SK-N-MC (cell line): ENCODE measurements at regions not wholly inside any gene's neighbourhood (a gene's known extent, or its start where the extent isn't known, plus 50 kb on each side); places are given as distances from the start of the nearest gene placed in this dataset.

ENCODE experiments used
- DNase-seq: peaks from one replicate; pipeline ENCODE4 v3.0.0-alpha.2; 2011; ENCODE audit warnings: low read depth, low spot score
- H3K27ac ChIP-seq: fragments of 200-600 bp; sonication (generic); 2 replicates; pipeline ENCODE4 v1.5.1; 2016; ENCODE audit warnings: mixed run types
- H3K36me3 ChIP-seq: fragments of 200-600 bp; sonication (generic); 2 replicates; pipeline ENCODE4 v1.6.1; 2017; ENCODE audit warnings: antibody characterized with exemption, low read length, mixed read lengths; ENCODE audit not compliant: insufficient read depth
- H3K4me3 ChIP-seq: fragments of 200-600 bp; sonication (generic); 2 replicates; pipeline ENCODE4 v1.5.1; 2016
- H3K9ac ChIP-seq: fragments of 200-600 bp; sonication (generic); 2 replicates; pipeline ENCODE4 v1.8.0; 2017; ENCODE audit warnings: mixed run types, mixed read lengths; ENCODE audit not compliant: insufficient read length
- H3K9me3 ChIP-seq: fragments of 200-600 bp; sonication (generic); 2 replicates; pipeline ENCODE4 v1.6.1; 2017; ENCODE audit warnings: low read depth, mild to moderate bottlenecking, antibody characterized with exemption, low read length, moderate library complexity, mixed read lengths
- EZH2 ChIP-seq: fragments of 200-600 bp; sonication (generic); IDR thresholded peaks from one replicate; pipeline ENCODE4 v1.6.1; 2017; ENCODE audit warnings: antibody characterized with exemption
- FOXP2 ChIP-seq: optimal IDR thresholded peaks from 2 replicates; pipeline ENCODE3; 2011; ENCODE audit warnings: mild to moderate bottlenecking, moderate library complexity; ENCODE audit not compliant: insufficient read depth; ENCODE audit errors: extremely low read length, control extremely low read depth
- POLR2AphosphoS5 ChIP-seq: IDR thresholded peaks from 2 replicates; pipeline ENCODE4 v1.6.1; 2012; ENCODE audit warnings: mild to moderate bottlenecking, low read depth, low read length, borderline replicate concordance

DNA sequence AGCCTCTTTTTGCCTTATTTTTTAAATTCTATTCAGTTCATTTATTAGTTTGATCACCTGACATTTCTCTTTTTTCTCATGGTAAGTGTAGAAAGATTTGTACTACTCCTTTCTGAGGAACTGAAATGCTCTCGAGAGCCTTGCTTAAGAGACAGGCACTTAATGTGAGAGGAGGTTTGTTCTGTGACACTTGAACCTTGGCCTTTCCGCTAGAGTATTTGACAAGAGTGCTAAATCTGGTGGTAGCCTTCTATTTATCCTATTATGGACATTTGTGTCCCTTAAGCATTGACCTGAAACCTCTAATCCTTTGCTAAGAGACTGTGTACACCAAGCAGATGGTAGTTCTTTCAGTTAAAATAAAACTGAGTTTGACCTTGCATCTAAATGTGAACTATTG lies 805.0 kb upstream of the PTPRD start:
- H3K9me3 ChIP-seq: no peaks in the 10 kb centered on the region
- H3K27ac ChIP-seq: no peak overlapping the region
- TF ChIP-seq POLR2AphosphoS5: no peak
- no peak for DNase-seq
- no peaks in the 10 kb centered on the region for H3K36me3 ChIP-seq
- no peak overlapping the region for H3K4me3 ChIP-seq
- no peak overlapping the region for H3K9ac ChIP-seq

- no peaks in the 10 kb centered on the region for H3K36me3 ChIP-seq
- DNase-seq: no peak
- no peaks in the 10 kb centered on the region for H3K9me3 ChIP-seq
- no peak overlapping the region for H3K27ac ChIP-seq
- H3K4me3 ChIP-seq: no peak overlapping the region
- no peak overlapping the region for H3K9ac ChIP-seq
- no peak for TF ChIP-seq FOXP2
- TF ChIP-seq POLR2AphosphoS5: no peak
- no peak for TF ChIP-seq EZH2
Measured at GRCh38 chr9:11431490-11431889, 818.7 kb upstream of the PTPRD start.

- no peaks in the 10 kb centered on the region for H3K9me3 ChIP-seq
- TF ChIP-seq POLR2AphosphoS5 (no peak), FOXP2 (no peak), EZH2 (no peak)
- H3K36me3 ChIP-seq: no peaks in the 10 kb centered on the region
- DNase-seq: no peak
- H3K9ac ChIP-seq: no peak overlapping the region
- H3K4me3 ChIP-seq: no peak overlapping the region
- H3K27ac ChIP-seq: no peak overlapping the region
Measured at GRCh38 chr9:11432361-11432760, 819.6 kb upstream of the PTPRD start.

DNA sequence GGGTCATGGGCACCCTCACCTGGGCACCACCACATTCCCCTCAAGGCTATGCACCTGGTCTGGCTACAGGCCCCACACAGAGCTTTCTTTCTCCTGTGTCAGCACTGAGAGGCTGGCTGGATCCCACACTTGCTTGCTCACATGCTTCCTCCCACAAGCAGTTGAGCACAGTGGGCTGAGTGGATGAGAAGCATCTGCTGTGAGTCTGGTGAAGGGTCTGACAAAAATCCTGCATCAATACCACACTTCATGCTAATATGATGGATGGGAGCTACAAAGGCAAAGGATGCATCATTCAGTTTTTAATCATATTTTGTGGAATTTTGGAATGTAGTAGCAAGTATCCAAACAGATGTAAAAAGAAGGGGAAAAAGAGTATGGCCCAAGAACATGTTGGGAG lies 830.8 kb upstream of the PTPRD start:
- H3K27ac ChIP-seq: no peak overlapping the region
- H3K4me3 ChIP-seq: no peak overlapping the region
- H3K9me3 ChIP-seq: no peaks in the 10 kb centered on the region
- no peak for DNase-seq
- TF ChIP-seq EZH2 (no peak), FOXP2 (no peak), POLR2AphosphoS5 (no peak)
- no peak overlapping the region for H3K9ac ChIP-seq
- no peaks in the 10 kb centered on the region for H3K36me3 ChIP-seq

GRCh38 chr9:11457825-11458790 lies 845.3 kb upstream of the PTPRD start:
- Histone ChIP-seq H3K4me3 (peak overlapping the region; percentile 55), H3K9ac (peak overlapping the region; percentile 58), H3K36me3 (no peaks in the 10 kb centered on the region), H3K27ac (peak overlapping the region; percentile 94), H3K9me3 (no peaks in the 10 kb centered on the region)
- no peak for TF ChIP-seq EZH2
- peak; percentile 28; the same call in 1 of the 2 replicates for TF ChIP-seq POLR2AphosphoS5
- peak; percentile 35 for DNase-seq

GRCh38 chr9:11469745-11470144 lies 856.9 kb upstream of the PTPRD start:
- DNase-seq: no peak
- Histone ChIP-seq H3K9me3 (no peaks in the 10 kb centered on the region; the same call in 1 of the 2 replicates), H3K36me3 (no peaks in the 10 kb centered on the region), H3K9ac (no peak overlapping the region), H3K27ac (no peak overlapping the region), H3K4me3 (no peak overlapping the region)
- TF ChIP-seq EZH2 (no peak), POLR2AphosphoS5 (no peak), FOXP2 (no peak)

DNA sequence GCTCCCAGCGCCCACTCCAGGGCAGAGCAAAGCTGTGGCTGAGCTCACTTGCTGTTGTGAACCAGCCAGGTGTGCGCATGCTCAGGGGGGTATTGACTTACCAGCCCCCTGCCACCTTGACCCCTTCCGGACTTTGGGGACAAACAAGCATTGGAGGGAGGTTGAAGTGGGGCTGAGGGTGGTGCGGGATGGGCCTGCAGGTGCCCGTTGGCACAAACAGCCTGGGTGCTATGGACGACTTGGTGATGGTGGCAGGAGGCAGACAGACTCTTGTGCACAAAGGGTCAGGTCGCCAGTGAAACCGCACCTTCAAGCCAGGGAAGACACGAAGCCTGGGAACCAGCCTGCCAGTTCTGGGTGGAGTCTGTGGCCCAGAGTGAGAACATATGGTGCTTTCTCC lies 858.5 kb upstream of the PTPRD start:
- Histone ChIP-seq H3K9me3 (no peaks in the 10 kb centered on the region), H3K27ac (no peak overlapping the region), H3K36me3 (no peaks in the 10 kb centered on the region), H3K4me3 (no peak overlapping the region), H3K9ac (no peak overlapping the region)
- TF ChIP-seq FOXP2: no peak
- TF ChIP-seq POLR2AphosphoS5: no peak
- no peak for TF ChIP-seq EZH2
- DNase-seq: no peak

GRCh38 chr9:11500780-11501179 lies 888.0 kb upstream of the PTPRD start:
- H3K27ac ChIP-seq: no peak overlapping the region
- TF ChIP-seq FOXP2 (no peak), EZH2 (no peak), POLR2AphosphoS5 (no peak)
- no peak overlapping the region for H3K9ac ChIP-seq
- no peak overlapping the region for H3K4me3 ChIP-seq
- no peaks in the 10 kb centered on the region for H3K36me3 ChIP-seq
- H3K9me3 ChIP-seq: no peaks in the 10 kb centered on the region
- DNase-seq: no peak

- TF ChIP-seq EZH2 (no peak), FOXP2 (no peak), POLR2AphosphoS5 (no peak)
- no peak overlapping the region for H3K27ac ChIP-seq
- no peaks in the 10 kb centered on the region for H3K9me3 ChIP-seq
Measured at GRCh38 chr9:11506980-11507379, 894.2 kb upstream of the PTPRD start.

More at GRCh38 chr9:11506980-11507379, 894.2 kb upstream of the PTPRD start:
- no peak for DNase-seq
- Histone ChIP-seq H3K36me3 (no peaks in the 10 kb centered on the region), H3K4me3 (no peak overlapping the region), H3K9ac (no peak overlapping the region)
